ENCODE measurements at regions not wholly inside any gene's neighbourhood (a gene's known extent, or its start where the extent isn't known, plus 50 kb on each side); places are given as distances from the start of the nearest gene placed in this dataset.

- DNase-seq (ENCODE audit: low read depth) = no peak
- no peak overlapping the region for H3K4me3 ChIP-seq (ENCODE audit: low read length)
- no peak for TF ChIP-seq CTCF (conservative IDR thresholded peaks at IDR 0.05; ENCODE audit: low read depth, low read length)
Measured at GRCh38 chr18:24941174-24941951, 410.6 kb downstream of the ZNF521 start.

GRCh38 chr18:24942144-24942543, 409.8 kb downstream of the ZNF521 start:
- DNase-seq (ENCODE audit: low read depth) = no peak
- TF ChIP-seq CTCF (conservative IDR thresholded peaks at IDR 0.05; ENCODE audit: low read depth, low read length) = no peak

GRCh38 chr18:24947521-24948305, 404.3 kb downstream of the ZNF521 start:
- no peak overlapping the region for H3K4me3 ChIP-seq (ENCODE audit: low read length)
- DNase-seq (ENCODE audit: low read depth) = no peak
- no peak for TF ChIP-seq CTCF (conservative IDR thresholded peaks at IDR 0.05; ENCODE audit: low read depth, low read length)

More at GRCh38 chr18:24942144-24942543, 409.8 kb downstream of the ZNF521 start:
- no peak overlapping the region for H3K4me3 ChIP-seq (ENCODE audit: low read length)

- H3K4me3 ChIP-seq (ENCODE audit: low read length) = no peak overlapping the region
- no peak for DNase-seq (ENCODE audit: low read depth)
- TF ChIP-seq CTCF (conservative IDR thresholded peaks at IDR 0.05; ENCODE audit: low read depth, low read length) = no peak
Measured at GRCh38 chr18:24949908-24950307, 402.1 kb downstream of the ZNF521 start.

- DNase-seq (ENCODE audit: low read depth) = no peak
- H3K4me3 ChIP-seq (ENCODE audit: low read length) = no peak overlapping the region
- TF ChIP-seq CTCF (conservative IDR thresholded peaks at IDR 0.05; ENCODE audit: low read depth, low read length) = no peak
Measured at GRCh38 chr18:24954341-24954740, 397.6 kb downstream of the ZNF521 start.

- no peak for TF ChIP-seq CTCF (conservative IDR thresholded peaks at IDR 0.05; ENCODE audit: low read depth, low read length)
- H3K4me3 ChIP-seq (ENCODE audit: low read length) = no peak overlapping the region
- no peak for DNase-seq (ENCODE audit: low read depth)
Measured at GRCh38 chr18:24958001-24958400, 394.0 kb downstream of the ZNF521 start.

All from retinal pigment epithelial cell (primary cell).